ENCODE measurements at regions not wholly inside any gene's neighbourhood (a gene's known extent, or its start where the extent isn't known, plus 50 kb on each side); places are given as distances from the start of the nearest gene placed in this dataset.

- TF ChIP-seq CTCF (IDR thresholded peaks at IDR 0.05; ENCODE audit: poor library complexity) (no peak), EZH2 (IDR thresholded peaks at IDR 0.05; ENCODE audit: borderline replicate concordance) (no peak), EZH2phosphoT487 (IDR thresholded peaks at IDR 0.05; ENCODE audit: low read depth, severe bottlenecking, unreplicated experiment) (no peak)
Observed at GRCh38 chr5:110007101-110007500, 317.4 kb downstream of the MAN2A1 start.

Measured in hepatocyte (in vitro differentiated cells).